A673 (cell line): ENCODE measurements at regions not wholly inside any gene's neighbourhood (a gene's known extent, or its start where the extent isn't known, plus 50 kb on each side); places are given as distances from the start of the nearest gene placed in this dataset.
A peak's percentile ranks its signal among the peaks of the same experiment; 100 is the strongest.

Experiments used
- BruUV-seq: library from RNA; stranded (reverse); fragments of 400-500 nt; replicated peaks from 2 replicates; lab custom pipeline; 2021; lab: Mats Ljungman, UMichigan
- CTCF ChIA-PET: fragments of 300-600 bp; sonication (Branson Sonifier 250); formaldehyde crosslinking; loops from one replicate; lab custom pipeline; 2022; ENCODE audit warnings: antibody characterized with exemption; lab: Charles Lee
- POLR2A ChIA-PET: fragments of 300-600 bp; sonication (Branson Sonifier 250); formaldehyde crosslinking; loops from one replicate; lab custom pipeline; 2022; ENCODE audit warnings: antibody characterized with exemption; ENCODE audit not compliant: low non-redundant PET; lab: Charles Lee
- DNase-seq: peaks from one replicate; pipeline ENCODE4 v3.0.0-alpha.2; 2015; ENCODE audit warnings: low spot score
- H3K27ac ChIP-seq: fragments of 200-600 bp; sonication (generic); 2 replicates; pipeline ENCODE4 v1.5.1; 2016; ENCODE audit warnings: mixed run types, low read depth, mild to moderate bottlenecking, mixed read lengths, antibody characterized with exemption, low read length; ENCODE audit not compliant: poor library complexity, severe bottlenecking
- H3K27me3 ChIP-seq: fragments of 200-600 bp; sonication (generic); replicated peaks from 2 replicates; pipeline ENCODE4 v1.6.1; 2017; ENCODE audit warnings: mixed run types, low read depth, mild to moderate bottlenecking, mixed read lengths, antibody characterized with exemption, low read length; ENCODE audit not compliant: insufficient read depth, poor library complexity
- H3K36me3 ChIP-seq: fragments of 200-600 bp; sonication (generic); 2 replicates; pipeline ENCODE4 v1.6.1; 2016; ENCODE audit warnings: mixed run types, mild to moderate bottlenecking, mixed read lengths, antibody characterized with exemption, low read length; ENCODE audit not compliant: insufficient read depth, poor library complexity, severe bottlenecking
- H3K4me1 ChIP-seq: fragments of 200-600 bp; sonication (generic); 2 replicates; pipeline ENCODE4 v1.6.1; 2017; ENCODE audit warnings: mixed run types, mild to moderate bottlenecking, mixed read lengths, antibody characterized with exemption, low read length; ENCODE audit not compliant: insufficient read depth, poor library complexity, severe bottlenecking
- H3K4me3 ChIP-seq: fragments of 200-600 bp; sonication (generic); 2 replicates; pipeline ENCODE4 v1.5.1; 2016; ENCODE audit warnings: low read depth, mixed run types, mild to moderate bottlenecking, mixed read lengths, low read length; ENCODE audit not compliant: poor library complexity, severe bottlenecking
- H3K9me3 ChIP-seq: fragments of 200-600 bp; sonication (generic); 2 replicates; pipeline ENCODE4 v1.6.1; 2016; ENCODE audit warnings: mixed run types, low read depth, mild to moderate bottlenecking, mixed read lengths, antibody characterized with exemption, low read length; ENCODE audit not compliant: poor library complexity, severe bottlenecking
- CTCF ChIP-seq: fragments of 300-800, 200-600 bp; sonication (generic); conservative IDR thresholded peaks from 2 replicates; pipeline ENCODE4 v1.5.1; 2017; ENCODE audit warnings: low read depth, mild to moderate bottlenecking, antibody characterized with exemption, low read length, moderate library complexity, mixed read lengths
- EZH2 ChIP-seq: fragments of 200-600 bp; sonication (generic); IDR thresholded peaks from 2 replicates; pipeline ENCODE4 v1.6.1; 2017; ENCODE audit warnings: borderline replicate concordance, low read depth, mild to moderate bottlenecking, mixed read lengths, antibody characterized with exemption, low read length; ENCODE audit not compliant: poor library complexity, severe bottlenecking
- intact Hi-C: fragments of 100-400 bp; cut with micrococcal nuclease; formaldehyde crosslinking; loops from one replicate; pipeline ENCODE4 v1.10.0; 2022; ENCODE audit not compliant: unreplicated experiment

DNA sequence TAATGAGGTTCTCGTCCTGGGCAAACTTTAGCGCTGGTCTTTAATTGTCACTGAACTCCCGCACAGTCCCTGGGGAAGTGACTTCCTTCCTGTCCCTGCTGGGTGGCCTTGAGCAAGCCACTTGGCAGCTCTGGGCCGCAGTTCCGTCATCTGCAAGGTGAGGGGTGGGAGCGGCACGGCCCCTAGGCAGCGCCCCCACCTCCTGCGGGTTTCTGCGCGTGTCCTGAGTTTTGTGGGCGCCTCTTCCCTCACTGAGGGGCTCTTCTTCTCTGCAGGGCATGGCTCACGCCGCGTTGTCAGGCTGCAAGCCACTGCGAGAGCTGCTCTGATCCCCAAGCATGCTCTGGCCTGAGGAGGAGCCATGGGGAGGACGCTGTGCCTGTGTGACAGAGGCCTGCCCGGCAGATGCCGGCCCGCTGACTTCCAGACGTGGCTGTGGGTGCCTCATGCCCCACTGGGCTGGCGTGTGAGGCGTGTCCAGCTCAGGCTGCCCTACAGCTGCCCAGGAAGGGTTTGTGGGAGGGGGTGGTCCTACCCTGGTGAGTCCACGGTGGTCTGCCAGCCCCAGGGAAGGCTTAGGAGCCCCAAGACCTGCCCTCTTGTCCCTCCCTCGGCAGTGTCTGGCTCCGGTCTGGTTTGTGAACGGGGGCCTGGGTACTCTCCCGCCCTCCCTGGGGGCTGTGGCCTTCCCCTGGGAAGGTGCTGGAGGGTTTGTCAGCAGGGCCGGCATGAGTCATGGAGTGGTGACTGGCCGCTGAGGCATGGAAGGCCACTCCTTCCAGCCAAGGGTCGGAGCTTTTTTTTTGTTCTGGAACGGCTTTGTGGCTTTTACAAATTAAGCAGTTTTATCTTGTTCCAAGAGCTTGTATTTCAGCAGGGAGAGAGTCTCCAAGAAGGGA is 182.0 kb downstream of the SEC14L1 start:
- no peaks in the 10 kb centered on the region for H3K9me3 ChIP-seq
- CTCF ChIA-PET: interaction anchor here (0.7 kb wide), 2 partner anchors 9 to 87 kb away, joined by 3 read pairs; no protein-coding TSS in a partner anchor

GRCh38 chr17:77323413-77324171 is 182.8 kb downstream of the SEC14L1 start:
- TF ChIP-seq CTCF (no peak), EZH2 (no peak)
- peak overlapping the region; percentile 85 for H3K27ac ChIP-seq
- H3K4me1 ChIP-seq: peaks cover 63% of the 10 kb centered on the region
- intact Hi-C loops: no loop called here
- no peaks in the 10 kb centered on the region for H3K27me3 ChIP-seq
- DNase-seq: no peak
- BruUV-seq: no TSS peak
- H3K36me3 ChIP-seq: no peaks in the 10 kb centered on the region
- H3K9me3 ChIP-seq: no peaks in the 10 kb centered on the region
- peak overlapping the region; percentile 57 for H3K4me3 ChIP-seq
- POLR2A ChIA-PET: no interaction called here
- CTCF ChIA-PET: interaction anchor here (0.7 kb wide), 1 partner anchor 8 kb away, joined by 3 read pairs; no protein-coding TSS in a partner anchor

More for the DNA sequence above, 182.0 kb downstream of the SEC14L1 start:
- H3K27me3 ChIP-seq: no peaks in the 10 kb centered on the region
- peak overlapping the region; percentile 85 for H3K27ac ChIP-seq
- intact Hi-C loops: no loop called here
- H3K36me3 ChIP-seq: no peaks in the 10 kb centered on the region
- POLR2A ChIA-PET: interaction anchor here (0.5 kb wide), 1 partner anchor 63 kb away, joined by 3 read pairs; no protein-coding TSS in a partner anchor
- DNase-seq: peak; percentile 95
- H3K4me1 ChIP-seq: peaks cover 67% of the 10 kb centered on the region
- no TSS peak for BruUV-seq
- TF ChIP-seq CTCF: no peak
- TF ChIP-seq EZH2: no peak
- H3K4me3 ChIP-seq: peak overlapping the region; percentile 57

DNA sequence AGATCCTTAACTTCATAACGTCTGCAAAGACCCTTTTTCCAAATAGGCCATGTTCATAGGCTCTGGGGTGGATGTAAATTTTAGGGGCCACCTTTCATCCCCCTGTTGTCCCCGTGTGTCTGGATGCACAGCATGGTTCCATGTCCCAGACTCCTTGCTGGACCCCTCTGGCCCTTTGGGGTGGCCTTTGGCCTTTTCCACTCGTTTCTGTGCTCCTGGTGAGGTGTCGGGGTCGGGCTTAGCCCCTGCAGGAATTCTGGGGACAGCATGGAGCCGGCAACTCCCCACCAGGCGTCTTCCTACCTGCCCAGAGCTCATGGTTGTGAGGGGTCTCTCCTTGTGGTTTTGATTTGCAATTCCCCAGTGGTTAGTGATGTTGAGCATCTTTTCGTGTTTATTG is 183.5 kb downstream of the SEC14L1 start:
- intact Hi-C loops: no loop called here
- no peaks in the 10 kb centered on the region for H3K9me3 ChIP-seq
- DNase-seq: no peak
- BruUV-seq: no TSS peak
- no peak overlapping the region for H3K27ac ChIP-seq
- H3K4me3 ChIP-seq: no peak overlapping the region
- no peaks in the 10 kb centered on the region for H3K36me3 ChIP-seq
- ChIA-PET CTCF (no interaction called here), POLR2A (no interaction called here)
- no peaks in the 10 kb centered on the region for H3K27me3 ChIP-seq
- peaks cover 57% of the 10 kb centered on the region for H3K4me1 ChIP-seq
- TF ChIP-seq EZH2: no peak
- TF ChIP-seq CTCF: no peak
